A673 (cell line): ENCODE measurements at regions not wholly inside any gene's neighbourhood (a gene's known extent, or its start where the extent isn't known, plus 50 kb on each side); places are given as distances from the start of the nearest gene placed in this dataset.

Experiments used
- BruUV-seq: library from RNA; stranded (reverse); fragments of 400-500 nt; replicated peaks from 2 replicates; lab custom pipeline; 2021; lab: Mats Ljungman, UMichigan
- CTCF ChIA-PET: fragments of 300-600 bp; sonication (Branson Sonifier 250); formaldehyde crosslinking; loops from one replicate; lab custom pipeline; 2022; ENCODE audit warnings: antibody characterized with exemption; lab: Charles Lee
- POLR2A ChIA-PET: fragments of 300-600 bp; sonication (Branson Sonifier 250); formaldehyde crosslinking; loops from one replicate; lab custom pipeline; 2022; ENCODE audit warnings: antibody characterized with exemption; ENCODE audit not compliant: low non-redundant PET; lab: Charles Lee
- DNase-seq: peaks from one replicate; pipeline ENCODE4 v3.0.0-alpha.2; 2015; ENCODE audit warnings: low spot score
- H3K27ac ChIP-seq: fragments of 200-600 bp; sonication (generic); 2 replicates; pipeline ENCODE4 v1.5.1; 2016; ENCODE audit warnings: mixed run types, low read depth, mild to moderate bottlenecking, mixed read lengths, antibody characterized with exemption, low read length; ENCODE audit not compliant: poor library complexity, severe bottlenecking
- H3K27me3 ChIP-seq: fragments of 200-600 bp; sonication (generic); replicated peaks from 2 replicates; pipeline ENCODE4 v1.6.1; 2017; ENCODE audit warnings: mixed run types, low read depth, mild to moderate bottlenecking, mixed read lengths, antibody characterized with exemption, low read length; ENCODE audit not compliant: insufficient read depth, poor library complexity
- H3K36me3 ChIP-seq: fragments of 200-600 bp; sonication (generic); 2 replicates; pipeline ENCODE4 v1.6.1; 2016; ENCODE audit warnings: mixed run types, mild to moderate bottlenecking, mixed read lengths, antibody characterized with exemption, low read length; ENCODE audit not compliant: insufficient read depth, poor library complexity, severe bottlenecking
- H3K4me1 ChIP-seq: fragments of 200-600 bp; sonication (generic); 2 replicates; pipeline ENCODE4 v1.6.1; 2017; ENCODE audit warnings: mixed run types, mild to moderate bottlenecking, mixed read lengths, antibody characterized with exemption, low read length; ENCODE audit not compliant: insufficient read depth, poor library complexity, severe bottlenecking
- H3K4me3 ChIP-seq: fragments of 200-600 bp; sonication (generic); 2 replicates; pipeline ENCODE4 v1.5.1; 2016; ENCODE audit warnings: low read depth, mixed run types, mild to moderate bottlenecking, mixed read lengths, low read length; ENCODE audit not compliant: poor library complexity, severe bottlenecking
- H3K9me3 ChIP-seq: fragments of 200-600 bp; sonication (generic); 2 replicates; pipeline ENCODE4 v1.6.1; 2016; ENCODE audit warnings: mixed run types, low read depth, mild to moderate bottlenecking, mixed read lengths, antibody characterized with exemption, low read length; ENCODE audit not compliant: poor library complexity, severe bottlenecking
- CTCF ChIP-seq: fragments of 300-800, 200-600 bp; sonication (generic); conservative IDR thresholded peaks from 2 replicates; pipeline ENCODE4 v1.5.1; 2017; ENCODE audit warnings: low read depth, mild to moderate bottlenecking, antibody characterized with exemption, low read length, moderate library complexity, mixed read lengths
- EZH2 ChIP-seq: fragments of 200-600 bp; sonication (generic); IDR thresholded peaks from 2 replicates; pipeline ENCODE4 v1.6.1; 2017; ENCODE audit warnings: borderline replicate concordance, low read depth, mild to moderate bottlenecking, mixed read lengths, antibody characterized with exemption, low read length; ENCODE audit not compliant: poor library complexity, severe bottlenecking
- intact Hi-C: fragments of 100-400 bp; cut with micrococcal nuclease; formaldehyde crosslinking; loops from one replicate; pipeline ENCODE4 v1.10.0; 2022; ENCODE audit not compliant: unreplicated experiment

- Histone ChIP-seq H3K27me3 (no peaks in the 10 kb centered on the region), H3K4me1 (no peaks in the 10 kb centered on the region), H3K36me3 (no peaks in the 10 kb centered on the region), H3K4me3 (no peak overlapping the region), H3K27ac (no peak overlapping the region), H3K9me3 (no peaks in the 10 kb centered on the region)
- CTCF ChIA-PET: interaction anchor here (0.5 to 0.6 kb wide), 2 partner anchors 348 to 769 kb away, joined by 4 to 7 read pairs; no protein-coding TSS in a partner anchor
- intact Hi-C loops: no loop called here
- no peak for TF ChIP-seq EZH2
- no peak for TF ChIP-seq CTCF
- POLR2A ChIA-PET: interaction anchor here (0.6 kb wide), 1 partner anchor 858 kb away, joined by 5 read pairs; no protein-coding TSS in a partner anchor
- BruUV-seq: no TSS peak
- DNase-seq: no peak
These were observed 338.1 kb downstream of the BCOR start for GRCh38 chrX:39759526-39760224.

GRCh38 chrX:39760930-39761329 is 336.8 kb downstream of the BCOR start:
- Histone ChIP-seq H3K4me3 (no peak overlapping the region), H3K36me3 (no peaks in the 10 kb centered on the region), H3K4me1 (no peaks in the 10 kb centered on the region), H3K27me3 (no peaks in the 10 kb centered on the region), H3K9me3 (no peaks in the 10 kb centered on the region), H3K27ac (no peak overlapping the region)
- no peak for TF ChIP-seq EZH2
- no peak for TF ChIP-seq CTCF
- POLR2A ChIA-PET: no interaction called here
- intact Hi-C loops: no loop called here
- CTCF ChIA-PET: no interaction called here
- BruUV-seq: no TSS peak
- no peak for DNase-seq

GRCh38 chrX:39762266-39762841 is 335.4 kb downstream of the BCOR start:
- no peak for TF ChIP-seq EZH2
- TF ChIP-seq CTCF: no peak
- DNase-seq: no peak
- intact Hi-C loops: no loop called here
- Histone ChIP-seq H3K9me3 (no peaks in the 10 kb centered on the region), H3K4me1 (no peaks in the 10 kb centered on the region), H3K4me3 (no peak overlapping the region), H3K27me3 (no peaks in the 10 kb centered on the region), H3K27ac (no peak overlapping the region), H3K36me3 (no peaks in the 10 kb centered on the region)
- no TSS peak for BruUV-seq
- POLR2A ChIA-PET: no interaction called here
- CTCF ChIA-PET: no interaction called here
